8988T (cell line): ENCODE measurements at regions not wholly inside any gene's neighbourhood (a gene's known extent, or its start where the extent isn't known, plus 50 kb on each side); places are given as distances from the start of the nearest gene placed in this dataset.
"Not testable (repeated sequence)": the region's sequence is repeated elsewhere in the genome, so short reads cannot be mapped to it uniquely, and the experiment has no call there.

Source experiments
- DNase-seq: peaks from one replicate; pipeline ENCODE4 v3.0.0; 2011

- DNase-seq = no peak
These were observed 374.0 kb downstream of the KIF2B start for GRCh38 chr17:54196751-54197150.

- not testable (repeated sequence) for DNase-seq
These were observed 378.7 kb downstream of the KIF2B start for GRCh38 chr17:54201380-54201779.

GRCh38 chr17:54220829-54221228 lies 398.1 kb downstream of the KIF2B start:
- DNase-seq = no peak

- DNase-seq = no peak
These were observed 398.8 kb downstream of the KIF2B start for GRCh38 chr17:54221499-54221898.

- no peak for DNase-seq
These were observed 412.8 kb downstream of the KIF2B start for GRCh38 chr17:54235571-54235970.

GRCh38 chr17:54237911-54238515 lies 415.3 kb downstream of the KIF2B start:
- no peak for DNase-seq

- no peak for DNase-seq
These were observed 416.6 kb downstream of the KIF2B start for GRCh38 chr17:54239291-54239690.

- DNase-seq = no peak
These were observed 433.0 kb downstream of the KIF2B start for GRCh38 chr17:54255696-54256095.

- no peak for DNase-seq
These were observed 433.7 kb downstream of the KIF2B start for GRCh38 chr17:54256401-54256929.

GRCh38 chr17:54257440-54257839 lies 434.7 kb downstream of the KIF2B start:
- no peak for DNase-seq

- DNase-seq = no peak
These were observed 436.7 kb downstream of the KIF2B start for GRCh38 chr17:54259476-54259875.

- DNase-seq = no peak
These were observed 438.7 kb downstream of the KIF2B start for GRCh38 chr17:54261465-54261864.

GRCh38 chr17:54269881-54270280 lies 447.2 kb downstream of the KIF2B start:
- DNase-seq = no peak

- no peak for DNase-seq
These were observed 447.8 kb downstream of the KIF2B start for GRCh38 chr17:54270499-54270898.

- no peak for DNase-seq
These were observed 455.1 kb downstream of the KIF2B start for GRCh38 chr17:54277868-54278267.

GRCh38 chr17:54280741-54281140 lies 458.0 kb downstream of the KIF2B start:
- DNase-seq = no peak

- DNase-seq = no peak
These were observed 460.2 kb downstream of the KIF2B start for GRCh38 chr17:54282886-54283285.

- no peak for DNase-seq
These were observed 484.6 kb downstream of the KIF2B start for GRCh38 chr17:54307351-54307750.

- no peak for DNase-seq
These were observed 502.1 kb downstream of the KIF2B start for GRCh38 chr17:54324813-54325212.

GRCh38 chr17:54339731-54340130 lies 517.0 kb downstream of the KIF2B start:
- DNase-seq = no peak

GRCh38 chr17:54347495-54347894 lies 524.8 kb downstream of the KIF2B start:
- no peak for DNase-seq

- DNase-seq = no peak
These were observed 525.5 kb downstream of the KIF2B start for GRCh38 chr17:54348234-54348633.

- no peak for DNase-seq
These were observed 531.2 kb downstream of the KIF2B start for GRCh38 chr17:54353789-54354525.

GRCh38 chr17:54361073-54361472 lies 538.3 kb downstream of the KIF2B start:
- DNase-seq = not testable (repeated sequence)

GRCh38 chr17:54368906-54369305 lies 531.7 kb upstream of the TOM1L1 start:
- no peak for DNase-seq
